Glutamatergic neuron (in vitro differentiated cells): ENCODE measurements at regions not wholly inside any gene's neighbourhood (a gene's known extent, or its start where the extent isn't known, plus 50 kb on each side); places are given as distances from the start of the nearest gene placed in this dataset.

Experiments
- DNase-seq: peaks from one replicate; pipeline ENCODE4 v3.0.0; 2022
- H3K27ac Mint-ChIP-seq: one replicate; pipeline ENCODE4 v1.8.0; 2020; ENCODE audit warnings: mild to moderate bottlenecking, mixed read lengths, inconsistent platforms; ENCODE audit not compliant: unreplicated experiment
- H3K27me3 Mint-ChIP-seq: one replicate; pipeline ENCODE4 v1.8.0; 2020; ENCODE audit warnings: mild to moderate bottlenecking, moderate library complexity, mixed read lengths, inconsistent platforms; ENCODE audit not compliant: unreplicated experiment
- H3K36me3 Mint-ChIP-seq: one replicate; pipeline ENCODE4 v1.8.0; 2020; ENCODE audit warnings: mild to moderate bottlenecking, mixed read lengths, inconsistent platforms; ENCODE audit not compliant: unreplicated experiment
- H3K4me1 Mint-ChIP-seq: one replicate; pipeline ENCODE4 v1.8.0; 2020; ENCODE audit warnings: mild to moderate bottlenecking, low read depth, mixed read lengths, inconsistent platforms; ENCODE audit not compliant: unreplicated experiment
- H3K4me3 Mint-ChIP-seq: one replicate; pipeline ENCODE4 v1.8.0; 2020; ENCODE audit warnings: mild to moderate bottlenecking, mixed read lengths, inconsistent platforms; ENCODE audit not compliant: unreplicated experiment
- H3K9me3 Mint-ChIP-seq: one replicate; pipeline ENCODE4 v1.8.0; 2020; ENCODE audit warnings: mild to moderate bottlenecking, moderate library complexity, mixed read lengths, inconsistent platforms; ENCODE audit not compliant: unreplicated experiment
- CTCF ChIP-seq: fragments of 200-600 bp; sonication (generic); IDR thresholded peaks from one replicate; pipeline ENCODE4 v1.5.0; 2021; ENCODE audit not compliant: partially characterized antibody, unreplicated experiment

DNA sequence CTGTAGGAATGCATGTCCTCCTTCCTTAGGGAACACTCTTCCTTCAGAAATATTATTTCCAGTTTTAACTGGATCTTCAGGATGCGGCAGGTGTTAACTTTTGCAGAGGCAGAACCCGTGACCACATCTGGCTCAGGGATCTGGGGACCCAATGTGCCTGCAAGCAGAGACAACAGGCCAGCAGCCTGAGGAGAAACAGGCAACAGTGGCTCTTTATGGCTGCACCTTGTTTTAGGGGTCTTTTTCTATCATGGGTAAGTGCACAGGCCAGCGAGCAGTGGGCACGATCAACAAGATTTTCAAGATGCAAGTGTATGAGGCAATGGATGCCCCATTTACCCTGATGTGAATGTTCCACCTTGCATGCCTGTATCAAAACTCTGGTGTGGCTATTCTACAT, 497.5 kb upstream of the KLF6 start:
- Mint-ChIP-seq H3K36me3 (no peaks in the 10 kb centered on the region), H3K4me3 (no peak overlapping the region), H3K27ac (no peak overlapping the region), H3K9me3 (no peaks in the 10 kb centered on the region), H3K4me1 (peaks cover 1% of the 10 kb centered on the region), H3K27me3 (peaks cover 3% of the 10 kb centered on the region)
- no peak for DNase-seq
- no peak for TF ChIP-seq CTCF

DNA sequence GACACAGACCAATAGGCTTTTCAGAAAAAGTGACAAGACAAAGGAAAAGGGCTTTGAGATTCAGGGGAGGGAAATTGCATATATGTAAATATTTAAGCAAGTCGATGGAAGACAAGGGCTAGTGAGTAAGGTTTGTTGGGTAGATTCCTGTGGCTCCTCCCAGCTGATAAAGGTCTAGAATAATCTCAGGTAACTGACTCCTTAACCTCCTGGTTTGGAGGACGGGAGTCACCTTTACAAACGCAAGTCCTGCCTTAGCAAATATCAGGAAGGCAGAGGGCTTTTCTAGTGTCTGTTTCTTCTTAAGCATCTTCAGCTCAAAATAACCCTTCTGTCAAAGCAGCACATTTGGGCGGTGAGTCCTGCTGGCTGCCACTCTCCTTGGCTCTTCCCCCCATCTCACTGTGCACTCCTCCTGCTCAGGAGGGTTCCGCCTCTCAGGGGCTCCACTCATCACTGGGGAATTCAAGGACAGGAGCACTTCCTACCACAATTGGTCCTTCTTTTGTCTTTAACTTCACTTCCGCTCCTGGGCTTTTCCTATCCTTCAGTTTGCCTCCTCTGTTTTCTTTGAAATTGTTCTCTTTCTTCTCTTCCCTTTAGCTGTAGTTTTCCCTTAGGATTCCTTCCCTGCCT, 496.3 kb upstream of the KLF6 start:
- H3K9me3 Mint-ChIP-seq, result no peaks in the 10 kb centered on the region
- TF ChIP-seq CTCF, result no peak
- no peak overlapping the region for H3K27ac Mint-ChIP-seq
- peaks cover 1% of the 10 kb centered on the region for H3K4me1 Mint-ChIP-seq
- no peaks in the 10 kb centered on the region for H3K36me3 Mint-ChIP-seq
- H3K27me3 Mint-ChIP-seq, result peaks cover 2% of the 10 kb centered on the region
- no peak for DNase-seq
- H3K4me3 Mint-ChIP-seq, result no peak overlapping the region

GRCh38 chr10:4280461-4281189, 495.6 kb upstream of the KLF6 start:
- peaks cover 1% of the 10 kb centered on the region for H3K4me1 Mint-ChIP-seq
- no peaks in the 10 kb centered on the region for H3K27me3 Mint-ChIP-seq
- no peaks in the 10 kb centered on the region for H3K36me3 Mint-ChIP-seq
- H3K27ac Mint-ChIP-seq, result no peak overlapping the region
- no peak for TF ChIP-seq CTCF
- DNase-seq, result no peak
- no peak overlapping the region for H3K4me3 Mint-ChIP-seq
- no peaks in the 10 kb centered on the region for H3K9me3 Mint-ChIP-seq

DNA sequence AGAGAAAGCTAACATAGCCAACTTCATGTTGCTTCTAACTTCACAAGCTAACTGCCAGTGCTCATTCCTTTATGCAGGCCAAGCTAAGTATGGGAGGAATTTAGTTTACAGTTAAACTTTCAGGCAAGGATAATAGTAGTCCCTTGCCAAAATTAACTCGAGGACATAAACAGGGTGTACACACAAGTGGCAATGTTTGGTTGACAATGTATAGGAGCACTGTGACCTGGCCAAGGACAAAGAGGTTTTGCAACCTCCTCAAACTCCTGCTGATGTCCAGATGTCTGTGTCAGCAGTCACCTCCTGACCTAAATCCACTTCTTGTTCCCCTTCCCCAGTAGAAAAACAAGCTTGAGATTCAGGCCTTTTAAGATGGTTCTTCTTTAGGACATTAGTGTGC, 494.6 kb upstream of the KLF6 start:
- no peak overlapping the region for H3K4me3 Mint-ChIP-seq
- no peaks in the 10 kb centered on the region for H3K27me3 Mint-ChIP-seq
- H3K27ac Mint-ChIP-seq, result no peak overlapping the region
- H3K4me1 Mint-ChIP-seq, result peaks cover 1% of the 10 kb centered on the region
- no peaks in the 10 kb centered on the region for H3K36me3 Mint-ChIP-seq
- no peaks in the 10 kb centered on the region for H3K9me3 Mint-ChIP-seq
- no peak for DNase-seq
- no peak for TF ChIP-seq CTCF

DNA sequence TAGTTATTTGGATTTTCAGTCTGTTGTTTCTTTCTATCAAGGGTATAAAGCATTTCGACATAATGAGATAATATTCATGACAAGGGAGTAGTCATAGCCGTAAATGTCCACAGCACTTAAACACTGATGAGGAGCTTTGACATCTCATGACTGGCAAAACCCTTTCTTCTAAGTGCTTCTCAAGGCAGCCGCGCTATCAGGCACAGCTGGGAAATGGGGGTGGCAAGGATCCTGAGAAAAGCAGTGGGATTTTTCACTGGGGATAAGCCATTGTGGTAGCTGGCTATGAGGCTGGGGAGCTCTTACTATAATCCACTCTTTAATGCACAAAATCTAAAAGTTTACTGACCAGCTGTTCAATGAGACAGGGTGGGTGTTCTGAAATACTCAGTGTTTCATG, 493.2 kb upstream of the KLF6 start:
- no peak for DNase-seq

More for the DNA sequence above, 493.2 kb upstream of the KLF6 start:
- Mint-ChIP-seq H3K9me3 (no peaks in the 10 kb centered on the region), H3K27me3 (no peaks in the 10 kb centered on the region), H3K4me3 (no peak overlapping the region), H3K4me1 (no peaks in the 10 kb centered on the region), H3K36me3 (no peaks in the 10 kb centered on the region), H3K27ac (no peak overlapping the region)
- no peak for TF ChIP-seq CTCF
